CD4-positive, alpha-beta T cell treated with Interleukin-6 for 4 hours (primary cell): ENCODE measurements at regions not wholly inside any gene's neighbourhood (a gene's known extent, or its start where the extent isn't known, plus 50 kb on each side); places are given as distances from the start of the nearest gene placed in this dataset.
"Not testable (repeated sequence)": the region's sequence is repeated elsewhere in the genome, so short reads cannot be mapped to it uniquely, and the experiment has no call there.

ENCODE experiments used
- DNase-seq: peaks from one replicate; pipeline ENCODE4 v3.0.0-alpha.2; 2020; ENCODE audit warnings: mixed read lengths

DNA sequence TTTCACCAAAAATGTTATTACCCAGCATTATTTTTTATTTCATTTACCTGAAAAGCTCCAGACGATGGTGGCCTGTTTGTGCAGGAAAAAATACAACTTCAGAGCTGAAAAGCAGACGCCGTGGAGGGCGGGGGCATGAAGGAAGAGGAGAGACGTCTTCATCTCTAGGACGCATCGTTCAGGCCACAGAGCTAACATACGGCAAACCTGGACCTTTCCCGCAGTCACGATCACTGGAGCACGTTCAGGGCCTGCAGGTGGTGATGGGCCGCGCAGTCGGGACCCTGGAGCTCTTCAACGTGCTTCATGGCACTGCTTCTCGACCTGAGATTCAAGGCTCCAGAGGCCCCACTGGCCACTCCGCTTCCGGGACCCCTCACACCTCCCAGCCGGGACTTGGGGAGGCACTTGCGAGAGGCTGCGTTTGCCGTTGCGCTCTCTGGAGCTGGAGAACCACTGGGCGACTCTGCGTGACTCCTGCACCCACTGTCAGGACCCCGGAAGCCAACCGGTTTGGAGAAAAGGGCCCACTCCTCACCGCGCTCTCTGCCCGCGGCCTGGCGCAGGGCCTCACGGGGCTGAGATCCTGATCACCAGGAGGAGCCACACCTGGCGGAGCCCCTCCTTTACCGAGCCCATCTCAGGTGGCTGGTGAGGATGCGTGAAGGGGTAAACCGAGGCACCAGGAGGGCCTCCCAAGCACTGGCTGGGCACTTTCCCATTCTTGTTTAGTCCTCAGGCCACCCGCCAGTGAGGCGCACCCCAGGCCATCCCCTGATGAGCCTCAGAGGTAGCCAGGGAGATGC lies 164.4 kb upstream of the AFDN start:
- no peak for DNase-seq

DNA sequence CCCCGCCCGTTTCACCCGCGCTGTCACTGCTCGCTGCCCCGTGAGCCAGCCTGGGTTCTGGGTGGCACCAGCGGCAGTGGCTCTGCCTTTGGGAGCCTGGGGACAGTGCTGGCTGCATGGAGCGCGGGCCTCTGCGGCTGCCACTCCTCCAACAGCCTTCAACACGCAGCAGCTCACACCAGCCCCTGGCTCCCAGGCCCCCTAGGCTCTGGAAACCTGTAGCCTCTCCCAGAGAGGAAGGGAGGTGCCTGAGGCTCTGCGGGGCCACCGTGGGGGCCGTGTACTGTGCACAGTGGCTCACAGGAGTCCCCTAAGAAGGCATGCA lies 163.9 kb upstream of the AFDN start:
- DNase-seq, result no peak

DNA sequence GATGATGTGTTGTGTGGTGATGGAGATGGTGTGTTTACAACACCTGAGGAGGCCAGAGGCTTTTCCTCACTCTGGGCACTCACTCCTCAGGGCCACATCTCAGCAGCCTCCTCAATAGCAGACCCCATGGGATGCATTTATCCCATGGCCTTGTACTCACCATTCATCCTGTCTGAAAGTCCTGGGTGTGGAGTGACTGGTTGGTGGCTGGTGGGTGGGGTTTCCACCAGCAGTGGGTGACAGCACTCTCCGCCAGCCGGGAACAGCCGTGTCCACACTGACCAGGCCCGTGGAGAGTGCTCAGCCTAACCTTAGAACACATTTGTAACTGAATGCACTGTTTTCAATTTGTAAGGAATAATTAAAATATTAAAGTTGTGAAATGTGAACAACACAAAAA lies 163.4 kb upstream of the AFDN start:
- no peak for DNase-seq

DNA sequence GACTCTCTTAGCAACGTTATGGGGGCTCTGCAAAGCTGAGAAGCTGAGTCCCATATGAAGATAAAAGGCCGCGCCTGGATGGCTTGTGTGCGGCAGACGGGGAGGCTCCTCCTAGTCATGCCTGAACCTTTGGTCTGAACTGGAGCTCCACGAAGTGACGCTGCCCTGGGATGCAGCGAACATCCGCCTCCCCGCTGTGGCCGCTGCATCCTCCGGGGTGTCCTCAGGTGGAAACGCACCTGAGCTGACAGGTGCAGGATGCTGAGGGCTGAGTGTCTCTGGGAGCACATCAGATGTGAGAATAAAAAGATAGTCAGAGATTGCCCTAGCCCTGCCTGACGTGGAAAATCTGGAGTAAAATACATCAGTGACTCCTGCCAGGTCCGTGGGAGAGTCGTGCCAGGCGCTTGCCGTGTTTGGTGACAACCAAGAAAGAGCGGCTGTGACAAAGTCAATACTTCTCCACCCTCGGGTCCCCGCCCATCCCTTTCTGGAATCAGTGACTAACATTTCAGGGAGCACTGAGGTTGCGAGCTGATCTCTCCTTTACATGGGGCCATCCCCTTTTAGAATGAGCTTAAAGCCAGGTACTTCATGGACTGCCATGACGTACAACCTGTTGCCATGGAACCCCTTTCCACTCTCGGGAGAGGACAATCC lies 162.8 kb upstream of the AFDN start:
- DNase-seq, result no peak

DNA sequence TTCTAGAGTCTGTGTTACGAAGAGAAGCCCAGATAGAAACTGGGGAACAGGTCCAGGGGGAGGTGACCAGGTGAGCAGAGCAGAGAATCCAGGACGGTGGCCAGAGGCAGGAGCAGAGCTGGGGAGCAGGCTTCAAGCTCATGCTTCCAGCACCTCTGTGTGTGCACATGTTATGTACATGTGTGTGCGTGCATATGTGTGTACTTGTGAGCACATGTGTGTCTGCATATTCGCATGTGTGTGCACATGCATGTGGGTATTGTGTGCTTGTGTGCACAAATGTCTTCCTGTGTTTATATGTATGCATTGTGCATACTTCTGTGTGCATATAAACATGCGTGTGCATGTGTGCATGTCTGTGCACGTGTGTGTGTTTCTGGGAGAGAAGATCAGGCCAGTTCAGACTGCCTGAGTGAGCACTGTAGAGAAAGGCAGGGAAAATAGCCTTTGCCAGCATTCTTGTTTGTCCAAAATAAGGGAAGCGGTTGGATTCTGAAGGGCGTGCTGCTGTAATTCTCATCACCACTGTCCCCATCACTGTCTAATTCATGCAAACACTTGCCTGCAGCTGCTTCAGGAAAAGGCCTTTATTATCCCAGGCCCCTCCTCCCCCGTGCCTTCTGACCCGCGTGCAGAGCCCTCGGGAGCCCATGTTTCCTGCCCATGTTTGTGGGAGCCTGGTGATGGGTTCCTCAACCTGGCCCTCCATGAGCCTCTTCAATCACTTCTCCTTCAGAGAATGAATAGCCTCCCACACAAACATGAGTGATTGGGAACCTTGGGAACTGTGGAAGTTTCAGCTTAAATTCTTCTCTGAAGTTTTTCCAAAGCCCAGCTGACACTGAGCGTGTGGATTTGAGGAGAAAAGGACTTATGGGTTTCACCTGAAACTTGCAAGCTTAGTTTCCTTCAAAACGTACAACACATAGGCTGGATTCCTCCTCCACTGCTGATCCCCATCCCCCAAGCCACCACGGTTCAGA lies 161.7 kb upstream of the AFDN start:
- DNase-seq, result no peak

DNA sequence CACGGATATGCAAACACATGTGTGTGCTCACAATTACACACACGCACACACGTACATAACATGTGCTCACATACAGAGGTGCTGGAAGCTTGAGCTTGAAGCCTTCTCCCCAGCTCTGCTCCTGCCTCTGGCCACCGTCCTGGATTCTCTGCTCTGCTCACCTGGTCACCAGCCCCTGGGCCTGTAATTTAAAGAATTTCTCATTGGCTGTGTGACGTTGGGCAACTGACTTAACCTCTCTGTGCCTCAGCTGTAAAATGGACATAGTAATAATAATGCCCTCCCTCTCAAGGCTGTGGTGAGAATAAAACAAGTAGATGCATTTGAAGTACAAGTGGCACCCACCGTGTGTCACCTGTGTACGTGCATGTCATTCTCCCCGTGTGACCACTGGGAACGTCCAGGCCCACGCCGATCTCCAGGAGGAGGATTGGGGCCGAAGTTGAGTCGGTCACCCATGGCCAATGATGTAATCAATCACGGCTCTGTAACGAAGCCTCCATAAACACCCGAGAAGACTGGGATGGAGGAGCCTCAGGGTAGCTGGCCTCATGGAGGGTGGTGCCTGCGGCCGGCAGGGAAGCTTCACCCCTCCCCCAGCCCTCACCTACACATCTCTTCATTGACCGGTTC lies 160.9 kb upstream of the AFDN start:
- DNase-seq, result no peak

DNA sequence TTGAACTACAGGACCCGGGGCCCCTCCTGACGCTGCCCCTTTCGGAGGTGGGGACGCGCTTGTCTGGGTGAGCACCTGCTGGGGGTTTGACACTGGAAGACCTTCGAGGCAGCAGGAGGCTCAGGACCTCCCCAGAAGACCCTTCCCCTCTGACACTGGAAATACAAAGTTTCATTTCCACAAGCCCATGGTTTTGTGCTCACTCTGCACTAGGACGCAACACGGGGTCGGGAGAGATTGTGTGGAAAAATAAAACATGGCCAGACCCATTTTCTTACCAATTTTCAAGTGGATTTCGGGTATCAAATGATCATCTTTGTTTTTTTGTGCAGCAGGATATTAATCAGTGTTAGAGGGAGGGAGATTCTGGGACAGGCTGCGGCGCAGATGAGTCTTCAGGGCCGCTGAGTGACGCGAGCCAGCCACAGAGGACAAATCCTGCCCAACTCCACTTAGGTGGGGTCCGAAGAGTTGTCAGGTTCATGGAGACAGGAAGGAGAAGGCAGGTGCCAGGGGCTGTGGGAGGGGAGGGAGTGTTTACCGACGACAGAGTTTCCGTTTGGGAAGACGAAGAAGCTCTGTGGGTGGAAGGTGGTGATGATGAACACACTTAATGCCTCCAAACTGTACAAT lies 160.0 kb upstream of the AFDN start:
- no peak for DNase-seq

DNA sequence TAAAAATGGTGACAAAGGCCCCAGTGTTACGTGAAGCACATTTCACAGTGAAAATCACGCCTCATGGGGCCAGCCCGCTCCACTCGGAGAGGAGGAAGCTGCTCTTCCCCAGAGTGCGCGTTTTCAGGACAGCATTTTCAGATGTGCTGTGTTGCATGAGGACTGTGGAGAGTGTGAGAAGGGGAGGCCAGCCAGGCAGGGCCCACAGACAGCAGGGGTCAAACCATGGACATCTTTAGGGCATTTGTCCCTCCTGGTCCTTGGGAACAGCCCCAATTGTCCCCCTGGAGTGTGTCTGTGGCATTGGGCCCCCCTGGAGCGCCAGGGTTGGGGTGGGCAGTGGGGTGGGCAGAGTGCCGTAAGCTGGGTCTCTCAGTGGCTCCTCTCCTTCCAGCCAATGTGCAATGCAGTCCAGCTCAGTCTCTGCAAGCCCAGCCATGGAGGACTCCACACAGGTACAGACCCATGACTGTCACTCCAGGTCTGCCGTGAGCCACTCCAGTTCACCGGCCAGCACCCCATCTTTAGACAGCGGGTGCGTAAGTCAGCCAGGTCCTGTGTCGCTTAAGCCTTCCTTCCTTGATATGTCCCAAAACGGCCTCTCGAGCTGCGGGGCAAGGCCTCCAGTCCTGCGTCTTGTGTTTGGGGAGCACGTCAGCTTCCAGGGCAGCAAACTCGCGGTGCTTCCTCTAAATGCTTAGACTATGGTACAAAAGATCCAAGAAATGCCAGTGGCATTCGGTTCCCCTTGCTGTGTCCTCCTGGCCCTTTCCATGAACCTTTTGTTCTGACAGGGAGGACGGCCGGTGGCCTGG lies 159.3 kb upstream of the AFDN start:
- no peak for DNase-seq

DNA sequence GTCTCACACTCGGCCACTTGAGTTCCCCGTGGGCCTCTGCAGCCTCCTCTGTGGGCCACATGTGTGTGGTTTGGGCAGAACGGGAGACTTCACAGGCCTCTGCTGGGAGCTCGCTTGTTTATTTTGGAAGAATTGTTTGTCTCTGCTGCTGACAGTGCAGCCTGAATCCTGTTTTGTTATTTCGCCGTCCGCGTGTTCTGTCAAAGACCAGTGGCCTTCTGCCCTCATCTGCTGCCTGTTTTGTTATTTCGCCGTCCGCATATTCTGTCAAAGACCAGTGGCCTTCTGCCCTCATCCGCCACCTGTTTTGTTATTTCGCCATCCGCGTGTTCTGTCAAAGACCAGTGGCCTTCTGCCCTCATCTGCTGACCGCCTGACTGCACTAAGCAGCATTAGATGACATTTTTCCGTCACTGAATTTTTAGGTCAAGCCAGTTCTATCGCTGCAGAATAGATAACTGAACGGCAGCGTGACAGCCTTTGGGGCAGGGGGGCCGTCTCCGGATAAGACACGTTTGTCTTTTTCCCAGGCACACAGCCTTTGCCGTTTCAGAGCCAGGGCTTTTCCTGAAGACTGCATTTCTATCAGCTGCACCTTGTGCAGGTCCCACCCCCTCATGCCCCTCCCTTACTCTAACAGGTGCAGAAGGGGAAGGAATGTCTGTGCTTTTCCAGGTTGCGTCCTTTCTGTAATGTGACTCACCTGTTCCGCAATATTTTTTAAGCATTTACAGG lies 158.5 kb upstream of the AFDN start:
- no peak for DNase-seq

DNA sequence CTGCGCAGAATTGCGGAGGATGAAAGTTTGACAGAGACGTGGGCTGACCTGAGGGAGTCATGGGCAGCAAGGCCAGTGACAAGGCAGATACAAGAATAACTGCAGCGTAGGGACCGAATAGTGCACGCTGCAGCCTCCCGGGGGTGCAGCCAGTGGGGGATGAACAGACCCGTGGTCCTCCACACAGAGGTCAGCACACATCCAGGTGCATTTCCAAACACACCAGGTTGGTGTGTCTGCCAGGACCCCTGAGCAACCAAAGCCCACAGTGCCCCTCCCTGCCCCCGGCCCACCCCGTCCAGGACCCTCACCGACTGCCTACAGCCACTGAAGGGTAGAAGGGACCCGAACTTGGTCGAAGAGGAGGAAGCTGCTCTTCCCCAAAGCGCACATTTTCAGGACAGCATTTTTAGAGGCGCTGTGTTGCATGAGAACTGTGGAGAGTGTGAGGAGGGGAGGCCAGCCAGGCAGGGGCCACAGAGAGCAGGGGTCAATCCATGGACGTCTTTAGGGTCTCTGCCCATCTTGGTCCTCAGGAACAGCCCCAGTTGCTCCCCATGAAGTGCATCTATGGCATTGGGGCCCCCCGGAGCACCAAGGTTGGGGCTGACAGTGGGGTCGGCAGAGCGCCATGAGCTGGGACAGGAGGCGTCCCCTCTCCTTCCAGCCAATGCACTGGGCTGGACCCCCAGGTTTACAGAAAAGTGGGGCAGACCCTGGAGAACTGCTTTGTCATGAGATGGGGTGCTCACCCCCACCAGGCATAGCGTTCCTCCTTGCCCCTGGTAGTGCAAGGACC lies 157.8 kb upstream of the AFDN start:
- no peak for DNase-seq

DNA sequence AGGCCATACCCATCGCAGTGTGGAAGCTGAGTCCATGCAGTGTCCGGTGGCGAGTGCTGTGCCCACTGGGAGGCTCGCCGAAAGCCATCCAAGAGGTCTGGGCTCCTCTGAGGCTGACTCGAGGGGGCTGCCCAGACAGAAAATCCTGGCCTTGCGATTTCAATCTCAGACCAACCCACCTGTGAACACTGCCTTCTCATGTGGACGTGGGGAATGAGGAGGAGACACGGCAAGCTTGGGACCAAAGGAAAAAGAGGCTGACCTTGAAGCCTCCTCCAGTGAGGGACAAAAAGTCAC lies 157.2 kb upstream of the AFDN start:
- no peak for DNase-seq

DNA sequence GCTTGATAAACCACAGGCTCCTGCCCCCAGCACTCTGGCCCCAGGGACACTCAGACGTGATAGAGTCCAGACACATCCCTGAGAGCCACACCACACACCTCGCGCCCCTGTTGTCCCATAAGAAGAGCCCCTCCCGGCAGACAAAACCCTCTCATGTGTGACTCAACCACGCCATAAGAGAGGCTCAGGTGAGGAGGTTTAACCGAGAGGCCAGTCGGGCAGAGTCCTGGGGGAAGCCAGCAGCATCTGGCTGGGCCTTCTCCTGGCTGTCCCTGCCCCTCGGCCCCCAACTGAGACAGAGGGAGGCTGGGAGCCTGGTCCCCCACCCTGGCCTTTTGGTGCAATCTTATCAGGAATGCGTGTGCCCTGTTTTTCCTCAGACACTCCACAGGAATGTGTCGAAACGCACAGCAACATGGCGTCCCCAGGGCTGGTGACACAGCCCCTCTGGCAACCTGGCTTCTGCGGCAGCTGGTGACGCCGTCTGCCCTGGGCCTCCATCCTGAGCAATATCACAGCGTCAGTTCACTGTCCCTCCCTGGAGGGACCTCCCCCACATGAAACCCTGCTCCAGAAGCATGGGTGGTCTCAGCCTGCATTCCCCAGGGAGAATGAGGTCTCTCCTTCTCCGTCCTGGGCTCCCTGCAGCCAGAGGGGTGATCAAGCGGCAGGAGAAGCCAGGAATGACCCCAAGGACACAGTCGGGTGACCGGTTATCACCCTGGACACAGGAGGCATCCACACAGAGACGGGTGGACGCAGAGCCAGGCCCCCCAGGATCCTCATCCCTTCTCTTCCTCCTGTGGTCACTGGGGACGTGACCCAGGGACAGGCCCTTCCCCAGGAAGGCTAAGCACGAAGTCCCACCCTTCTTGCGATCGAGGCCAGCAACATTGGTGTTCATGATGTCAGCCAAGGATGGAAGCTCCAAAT lies 156.6 kb upstream of the AFDN start:
- DNase-seq, result no peak

DNA sequence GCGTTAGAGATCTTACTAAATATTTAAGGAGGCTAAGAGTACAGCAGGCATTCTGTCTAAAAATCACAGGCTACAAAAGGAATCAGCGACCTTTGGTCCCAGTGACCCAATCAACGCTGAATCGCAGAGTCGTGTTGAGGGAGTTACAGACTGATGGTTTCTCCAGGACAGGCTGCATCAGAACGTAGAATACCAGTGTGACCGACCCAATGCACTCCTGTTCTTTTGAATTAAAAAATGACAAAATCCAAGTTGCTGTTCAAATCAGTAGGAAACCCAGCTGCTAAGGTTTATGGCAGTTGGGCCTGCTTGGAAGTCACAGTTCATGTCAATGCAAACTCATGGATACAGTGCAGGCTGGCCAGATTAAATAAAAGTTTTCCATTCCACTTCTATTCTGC lies 155.8 kb upstream of the AFDN start:
- DNase-seq, result no peak

DNA sequence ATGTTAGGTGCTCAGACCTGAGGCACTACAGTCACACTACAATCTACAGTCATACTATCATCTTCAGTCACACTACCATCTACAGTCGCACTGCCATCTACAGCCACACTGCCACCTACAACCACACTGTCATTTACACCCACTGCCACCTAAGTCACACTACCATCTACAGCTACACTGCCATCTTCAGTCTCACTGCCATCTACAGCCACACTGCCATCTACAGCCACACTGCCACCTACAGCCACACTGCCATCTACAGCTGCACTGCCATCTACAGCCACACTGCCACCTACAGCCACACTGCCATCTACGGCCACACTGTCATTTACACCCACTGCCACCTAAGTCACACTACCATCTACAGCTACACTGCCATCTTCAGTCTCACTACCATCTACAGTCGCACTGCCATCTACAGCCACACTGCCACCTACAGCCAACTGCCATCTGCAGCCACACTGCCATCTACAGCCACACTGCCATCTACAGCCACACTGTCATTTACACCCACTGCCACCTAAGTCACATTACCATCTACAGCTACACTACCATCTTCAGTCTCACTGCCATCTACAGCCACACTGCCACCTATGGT lies 155.2 kb upstream of the AFDN start:
- DNase-seq, result not testable (repeated sequence)

DNA sequence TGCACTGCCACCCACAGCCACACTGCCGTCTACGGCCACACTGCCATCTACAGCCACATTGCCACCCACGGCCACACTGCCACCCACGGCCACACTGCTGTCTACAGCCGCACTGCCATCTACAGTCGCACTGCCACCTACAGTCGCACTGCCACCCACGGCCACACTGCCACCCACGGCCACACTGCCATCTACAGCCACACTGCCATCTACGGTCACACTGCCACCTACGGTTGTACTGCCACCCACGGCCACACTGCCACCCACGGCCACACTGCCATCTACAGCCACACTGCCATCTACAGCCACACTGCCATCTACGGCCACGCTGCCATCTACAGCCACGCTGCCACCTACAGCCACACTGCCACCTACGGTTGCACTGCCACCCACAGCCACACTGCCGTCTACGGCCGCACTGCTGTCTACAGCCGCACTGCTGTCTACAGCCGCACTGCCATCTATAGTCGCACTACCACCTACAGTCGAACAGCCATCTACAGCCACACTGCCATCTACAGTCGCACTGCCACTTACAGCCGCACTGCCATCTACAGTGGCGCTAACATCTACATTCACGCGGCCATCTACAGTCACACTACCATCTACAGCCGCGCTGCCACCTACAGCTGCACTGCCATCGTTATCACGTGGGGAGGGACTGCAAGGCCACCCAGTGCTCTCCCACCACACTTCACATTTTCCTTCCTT lies 154.6 kb upstream of the AFDN start:
- no peak for DNase-seq

DNA sequence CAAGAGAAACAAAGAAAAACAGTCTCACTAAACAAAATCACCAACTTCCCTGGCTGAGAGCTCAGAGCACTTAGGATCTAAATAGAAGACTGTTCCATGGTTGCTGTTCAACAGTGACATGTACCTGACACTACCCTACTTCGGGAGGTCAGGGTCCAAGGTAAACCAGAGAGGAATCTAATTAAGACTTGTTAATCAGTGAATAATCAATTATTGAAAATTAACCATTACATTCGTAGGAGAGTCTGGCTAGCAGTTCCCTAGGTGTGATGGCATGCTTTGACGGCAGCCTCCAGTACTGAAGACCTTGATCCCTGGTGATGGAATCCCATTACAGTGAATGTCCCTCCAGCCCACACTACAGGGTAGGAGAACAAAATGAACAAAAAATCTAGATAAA lies 154.0 kb upstream of the AFDN start:
- no peak for DNase-seq

DNA sequence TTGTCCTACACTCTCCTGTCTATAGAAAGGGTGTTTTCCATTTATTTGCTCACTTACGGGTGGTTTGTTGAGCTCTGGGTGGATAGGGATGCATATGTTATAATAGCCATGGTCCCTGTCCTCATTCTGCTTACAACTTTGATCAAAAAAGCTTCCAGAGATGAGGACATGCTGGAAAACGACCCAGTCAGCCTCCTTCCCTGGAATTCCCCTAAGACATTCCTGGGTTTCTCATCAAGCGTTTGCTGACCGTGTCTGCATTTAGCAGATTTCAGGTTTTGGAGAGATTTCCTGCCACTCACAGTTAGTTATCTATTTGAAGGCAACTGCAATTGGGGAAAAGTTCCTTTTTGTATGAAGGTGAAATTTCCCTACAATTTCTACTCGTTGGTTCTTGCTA lies 152.8 kb upstream of the AFDN start:
- no peak for DNase-seq

DNA sequence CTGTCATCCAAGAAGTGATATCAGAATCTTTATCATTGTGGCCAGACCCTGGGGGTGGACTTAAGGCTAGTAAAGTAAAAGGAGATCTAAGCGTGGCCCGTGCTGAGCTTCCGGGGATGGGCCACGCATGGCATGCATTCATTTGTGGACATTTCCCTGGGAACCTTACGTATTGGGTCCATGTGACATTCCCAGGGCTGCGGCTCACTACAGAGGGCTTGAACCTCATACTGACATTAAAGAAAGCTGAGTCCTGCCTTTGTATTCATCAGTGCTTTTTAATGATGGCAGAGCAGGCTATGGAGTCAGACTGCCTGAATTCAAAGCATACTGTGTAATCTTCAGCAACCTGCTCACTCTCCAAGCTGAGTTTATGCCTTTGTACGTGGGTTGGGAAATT lies 152.2 kb upstream of the AFDN start:
- no peak for DNase-seq
